Neutrophil (primary cell): ENCODE measurements at regions not wholly inside any gene's neighbourhood (a gene's known extent, or its start where the extent isn't known, plus 50 kb on each side); places are given as distances from the start of the nearest gene placed in this dataset.

Source experiments
- H3K27ac ChIP-seq: fragments of 200-600 bp; sonication (generic); 2 replicates; pipeline ENCODE4 v1.5.1; 2016; ENCODE audit warnings: mild to moderate bottlenecking, moderate library complexity
- H3K27me3 ChIP-seq: fragments of 200-600 bp; sonication (generic); 2 replicates; pipeline ENCODE4 v1.6.0; 2016; ENCODE audit warnings: mild to moderate bottlenecking
- H3K36me3 ChIP-seq: fragments of 200-600 bp; sonication (generic); 2 replicates; pipeline ENCODE4 v1.5.1; 2017
- H3K4me1 ChIP-seq, 2 experiments: fragments of 200-600 bp in 1 of 2; sonication (generic) in 1 of 2; 1 replicate in 1 of 2; 2 replicates in 1 of 2; pipeline versions ENCODE4 v1.5.1 to v1.6.1; 2013 to 2016; ENCODE audit warnings: low read depth in 1 of 2, low read length in 1 of 2, mild to moderate bottlenecking in 1 of 2, moderate library complexity in 1 of 2; ENCODE audit not compliant: control insufficient read depth in 1 of 2, insufficient read depth in 1 of 2
- H3K4me3 ChIP-seq, 2 experiments: fragments of 200-600 bp in 1 of 2; sonication (generic) in 1 of 2; 1 replicate in 1 of 2; 2 replicates in 1 of 2; pipeline ENCODE4 v1.5.1; 2013 to 2016; ENCODE audit warnings: low read depth in 1 of 2, low read length in 1 of 2, mild to moderate bottlenecking in 1 of 2, moderate library complexity in 1 of 2
- H3K9me3 ChIP-seq: fragments of 200-600 bp; sonication (generic); 2 replicates; pipeline ENCODE4 v1.5.1; 2016
- TF ChIP-seq, protein P1 (sequence below): fragments of 200-600 bp; sonication (generic); IDR thresholded peaks from 2 replicates; pipeline ENCODE4 v1.5.1; 2016; ENCODE audit warnings: antibody characterized with exemption

DNA sequence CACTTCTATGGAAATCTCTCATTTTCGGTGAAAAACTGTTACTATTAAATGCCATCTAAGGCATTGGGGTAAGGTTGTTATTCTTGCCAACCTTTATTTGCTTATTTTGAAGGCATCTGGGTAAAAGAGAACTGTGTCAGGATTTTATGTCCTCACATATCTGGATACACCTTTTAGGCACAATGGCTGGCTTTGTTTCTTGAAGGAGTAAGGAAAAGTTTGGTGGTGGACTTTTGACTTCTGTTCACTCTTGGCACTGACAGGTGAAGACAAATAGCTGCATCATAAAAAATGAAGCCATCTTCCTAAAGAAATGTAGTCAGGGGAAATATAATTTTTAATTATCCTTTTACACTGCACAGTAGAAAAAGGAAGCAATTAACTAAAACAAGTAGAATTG lies 310.0 kb downstream of the CNTN3 start:
- Histone ChIP-seq H3K9me3 (no peaks in the 10 kb centered on the region), H3K27me3 (no peaks in the 10 kb centered on the region), H3K27ac (no peak overlapping the region), H3K4me1 (no peaks in the 10 kb centered on the region), H3K36me3 (no peaks in the 10 kb centered on the region), H3K4me3 (no peak overlapping the region)
- TF ChIP-seq, protein P1, sequence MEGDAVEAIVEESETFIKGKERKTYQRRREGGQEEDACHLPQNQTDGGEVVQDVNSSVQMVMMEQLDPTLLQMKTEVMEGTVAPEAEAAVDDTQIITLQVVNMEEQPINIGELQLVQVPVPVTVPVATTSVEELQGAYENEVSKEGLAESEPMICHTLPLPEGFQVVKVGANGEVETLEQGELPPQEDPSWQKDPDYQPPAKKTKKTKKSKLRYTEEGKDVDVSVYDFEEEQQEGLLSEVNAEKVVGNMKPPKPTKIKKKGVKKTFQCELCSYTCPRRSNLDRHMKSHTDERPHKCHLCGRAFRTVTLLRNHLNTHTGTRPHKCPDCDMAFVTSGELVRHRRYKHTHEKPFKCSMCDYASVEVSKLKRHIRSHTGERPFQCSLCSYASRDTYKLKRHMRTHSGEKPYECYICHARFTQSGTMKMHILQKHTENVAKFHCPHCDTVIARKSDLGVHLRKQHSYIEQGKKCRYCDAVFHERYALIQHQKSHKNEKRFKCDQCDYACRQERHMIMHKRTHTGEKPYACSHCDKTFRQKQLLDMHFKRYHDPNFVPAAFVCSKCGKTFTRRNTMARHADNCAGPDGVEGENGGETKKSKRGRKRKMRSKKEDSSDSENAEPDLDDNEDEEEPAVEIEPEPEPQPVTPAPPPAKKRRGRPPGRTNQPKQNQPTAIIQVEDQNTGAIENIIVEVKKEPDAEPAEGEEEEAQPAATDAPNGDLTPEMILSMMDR, result no peak

DNA sequence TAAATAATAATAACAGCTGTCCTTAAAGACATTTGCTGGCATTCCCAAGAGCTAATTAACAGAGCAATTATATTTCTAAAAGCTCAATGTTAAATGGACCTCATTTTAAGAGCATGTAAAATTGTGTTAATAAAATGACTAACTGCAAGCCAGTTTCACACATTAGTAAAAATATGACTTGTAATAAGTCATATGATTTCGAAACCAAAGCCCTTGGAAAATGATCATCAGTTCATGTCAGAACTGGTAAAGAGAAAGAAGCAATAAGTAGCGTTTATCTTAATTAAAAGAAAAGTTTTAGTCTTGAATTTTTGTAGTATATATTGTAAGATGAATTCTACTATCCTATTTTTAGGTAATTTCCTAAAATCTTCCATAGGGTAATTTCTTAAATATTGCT lies 310.7 kb downstream of the CNTN3 start:
- Histone ChIP-seq H3K36me3 (no peaks in the 10 kb centered on the region), H3K9me3 (no peaks in the 10 kb centered on the region), H3K4me1 (no peaks in the 10 kb centered on the region), H3K4me3 (no peak overlapping the region), H3K27me3 (no peaks in the 10 kb centered on the region), H3K27ac (no peak overlapping the region)
- TF ChIP-seq, protein P1, result no peak

DNA sequence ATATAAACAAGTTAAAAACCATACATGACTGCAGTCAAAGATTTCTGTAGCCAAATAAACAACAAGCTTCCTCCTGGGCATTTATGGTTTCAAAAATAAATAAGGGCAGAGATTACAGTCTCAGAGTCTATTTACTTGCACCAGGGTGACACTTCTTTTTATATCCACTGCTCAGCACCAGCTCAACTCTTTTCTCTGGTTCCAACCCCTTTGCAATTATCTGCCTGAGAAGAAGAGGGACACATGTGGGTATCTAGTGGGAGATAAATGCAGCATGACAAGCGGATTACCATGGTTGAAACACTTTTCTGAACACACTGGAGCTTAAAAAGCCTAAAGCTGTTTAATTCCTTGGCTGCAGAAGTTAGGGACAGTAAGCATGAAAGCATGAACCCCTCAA lies 311.5 kb downstream of the CNTN3 start:
- no peaks in the 10 kb centered on the region for H3K9me3 ChIP-seq
- no peaks in the 10 kb centered on the region for H3K36me3 ChIP-seq
- no peak overlapping the region for H3K27ac ChIP-seq
- H3K27me3 ChIP-seq, result no peaks in the 10 kb centered on the region
- H3K4me1 ChIP-seq, result no peaks in the 10 kb centered on the region
- no peak overlapping the region for H3K4me3 ChIP-seq
- TF ChIP-seq, protein P1, result no peak

DNA sequence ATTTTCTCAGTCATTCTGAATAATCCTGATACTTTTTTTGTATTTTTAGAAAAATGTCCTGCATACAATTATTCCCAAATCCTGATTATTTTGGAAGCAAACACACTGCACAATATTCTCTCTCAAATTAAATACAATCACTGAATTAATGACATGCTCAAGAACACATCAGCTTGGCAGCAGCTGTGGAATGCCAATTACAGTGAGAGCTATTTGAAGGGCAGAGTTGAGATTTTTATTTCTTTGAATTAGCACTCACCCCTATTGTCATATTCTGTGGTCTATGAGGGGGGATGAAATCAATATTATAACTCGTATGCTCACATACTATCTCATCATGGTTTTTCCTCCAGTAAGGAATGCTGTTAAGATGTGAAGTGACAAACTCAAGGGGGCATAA lies 312.2 kb downstream of the CNTN3 start:
- no peaks in the 10 kb centered on the region for H3K9me3 ChIP-seq
- H3K36me3 ChIP-seq, result no peaks in the 10 kb centered on the region
- TF ChIP-seq, protein P1, result no peak
- no peaks in the 10 kb centered on the region for H3K4me1 ChIP-seq
- H3K4me3 ChIP-seq, result no peak overlapping the region
- H3K27ac ChIP-seq, result no peak overlapping the region
- no peaks in the 10 kb centered on the region for H3K27me3 ChIP-seq

DNA sequence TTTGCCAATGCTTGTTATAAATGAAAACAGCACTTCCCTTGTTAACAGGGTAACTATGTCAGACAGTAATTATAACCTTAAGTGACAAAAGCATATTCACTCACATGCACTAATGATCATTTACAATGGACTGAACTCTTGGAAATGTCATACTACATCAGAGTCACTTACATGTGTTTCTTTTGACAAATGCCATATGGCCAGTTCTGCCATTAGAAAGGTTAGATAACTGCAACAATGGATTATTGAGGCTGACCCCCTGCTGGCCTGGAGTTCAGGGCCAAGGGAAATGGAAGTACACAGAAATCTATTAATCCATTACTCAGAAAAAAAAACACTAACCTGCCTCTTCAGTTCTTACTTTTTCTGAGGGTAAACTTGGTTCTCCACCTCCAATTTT lies 313.4 kb downstream of the CNTN3 start:
- Histone ChIP-seq H3K27ac (no peak overlapping the region), H3K9me3 (no peaks in the 10 kb centered on the region), H3K4me1 (no peaks in the 10 kb centered on the region), H3K36me3 (no peaks in the 10 kb centered on the region), H3K27me3 (no peaks in the 10 kb centered on the region), H3K4me3 (no peak overlapping the region)
- TF ChIP-seq, protein P1, result no peak

DNA sequence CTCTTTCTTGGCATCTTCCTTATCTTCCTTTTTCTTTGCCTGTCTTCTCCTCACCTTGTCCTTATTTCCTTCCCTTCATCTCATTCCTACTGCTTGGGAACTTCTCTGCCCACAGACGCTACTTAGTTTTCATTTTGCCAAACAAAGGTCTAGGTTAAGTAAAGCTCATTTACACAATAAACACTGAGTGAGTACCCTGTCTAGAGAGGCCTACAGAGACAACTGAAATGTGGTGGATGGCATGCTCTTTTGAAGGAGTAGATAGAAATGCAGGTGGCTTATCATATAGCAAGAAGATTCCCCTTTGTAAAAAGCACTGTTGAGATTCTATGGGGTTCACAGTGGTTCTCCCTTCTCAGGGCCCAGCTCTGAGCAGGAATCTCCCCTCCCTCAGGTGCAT lies 319.0 kb downstream of the CNTN3 start:
- Histone ChIP-seq H3K36me3 (no peaks in the 10 kb centered on the region), H3K4me3 (no peak overlapping the region), H3K9me3 (no peaks in the 10 kb centered on the region), H3K27ac (no peak overlapping the region), H3K27me3 (no peaks in the 10 kb centered on the region), H3K4me1 (no peaks in the 10 kb centered on the region)
- TF ChIP-seq, protein P1, result no peak
